ENCODE measurements at regions not wholly inside any gene's neighbourhood (a gene's known extent, or its start where the extent isn't known, plus 50 kb on each side); places are given as distances from the start of the nearest gene placed in this dataset.

DNA sequence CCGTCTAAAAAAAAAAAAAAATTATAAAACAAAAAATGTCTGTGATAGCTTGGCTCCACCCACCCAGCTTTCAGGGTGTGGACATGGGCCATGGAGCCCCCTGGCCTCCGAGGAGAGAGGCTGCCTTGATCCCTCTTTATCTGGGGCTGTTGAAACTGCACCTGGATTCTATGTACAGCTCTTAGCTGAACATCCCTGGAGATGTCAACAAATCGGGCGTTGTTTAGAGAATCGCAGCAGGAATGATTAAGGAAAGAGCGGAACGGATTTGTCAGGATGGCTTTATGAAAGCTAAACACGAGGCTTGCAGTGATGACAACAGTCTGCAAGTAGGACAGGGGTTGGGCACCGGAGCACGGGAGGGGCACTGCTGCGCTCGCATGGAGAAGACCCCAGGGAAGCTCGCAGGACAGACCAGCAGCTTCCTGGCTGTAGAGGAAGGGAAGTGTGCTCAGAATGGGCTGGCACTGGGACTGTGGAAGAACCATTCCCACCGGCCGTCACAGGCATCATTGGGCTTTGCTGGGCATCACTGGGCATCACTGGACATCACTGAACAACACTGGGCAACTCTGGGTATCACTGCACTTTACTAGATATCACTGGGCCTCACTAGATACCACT is 195.8 kb upstream of the FOXF1 start:
- H3K4me3 ChIP-seq (ENCODE audit: low read length): no peak overlapping the region
- H3K4me2 ChIP-seq (ENCODE audit: low read length): no peak overlapping the region
- H3K4me1 ChIP-seq (ENCODE audit: control insufficient read depth, low read length): no peaks in the 10 kb centered on the region
- no peaks in the 10 kb centered on the region for H3F3A ChIP-seq (ENCODE audit: control insufficient read depth, insufficient read depth)
- no peaks in the 10 kb centered on the region for H3K9me2 ChIP-seq (replicated peaks; ENCODE audit: control insufficient read depth, low read length)
- H3K36me3 ChIP-seq (ENCODE audit: control insufficient read depth, low read length): no peaks in the 10 kb centered on the region
- H3K27ac ChIP-seq (ENCODE audit: low read depth, low read length): no peak overlapping the region
- no peaks in the 10 kb centered on the region for H3K27me3 ChIP-seq (ENCODE audit: control insufficient read depth, low read length)
- H4K20me1 ChIP-seq (ENCODE audit: control insufficient read depth, insufficient read depth, low read depth, low read length): no peaks in the 10 kb centered on the region
- no peaks in the 10 kb centered on the region for H3K9me3 ChIP-seq (ENCODE audit: control insufficient read depth, insufficient read depth, low read length)
- TF ChIP-seq EZH2phosphoT487 (IDR thresholded peaks at IDR 0.05; ENCODE audit: borderline replicate concordance, low read length): no peak
- TF ChIP-seq CTCF (IDR thresholded peaks at IDR 0.05; ENCODE audit: low read depth, low read length, poor library complexity, severe bottlenecking): no peak
- H3K79me2 ChIP-seq (ENCODE audit: control insufficient read depth, low read length): no peaks in the 10 kb centered on the region

- no peaks in the 10 kb centered on the region for H3K9me2 ChIP-seq (replicated peaks; ENCODE audit: control insufficient read depth, low read length)
- no peak overlapping the region for H3K4me2 ChIP-seq (ENCODE audit: low read length)
- H4K20me1 ChIP-seq (ENCODE audit: control insufficient read depth, insufficient read depth, low read depth, low read length): no peaks in the 10 kb centered on the region
- H3K27ac ChIP-seq (ENCODE audit: low read depth, low read length): no peak overlapping the region
- no peaks in the 10 kb centered on the region for H3K27me3 ChIP-seq (ENCODE audit: control insufficient read depth, low read length)
- no peaks in the 10 kb centered on the region for H3K9me3 ChIP-seq (ENCODE audit: control insufficient read depth, insufficient read depth, low read length)
- H3K79me2 ChIP-seq (ENCODE audit: control insufficient read depth, low read length): no peaks in the 10 kb centered on the region
- H3K36me3 ChIP-seq (ENCODE audit: control insufficient read depth, low read length): no peaks in the 10 kb centered on the region
- TF ChIP-seq CTCF (IDR thresholded peaks at IDR 0.05; ENCODE audit: low read depth, low read length, poor library complexity, severe bottlenecking): no peak
- no peak for TF ChIP-seq EZH2phosphoT487 (IDR thresholded peaks at IDR 0.05; ENCODE audit: borderline replicate concordance, low read length)
- H3K4me1 ChIP-seq (ENCODE audit: control insufficient read depth, low read length): no peaks in the 10 kb centered on the region
- no peaks in the 10 kb centered on the region for H3F3A ChIP-seq (ENCODE audit: control insufficient read depth, insufficient read depth)
- H3K4me3 ChIP-seq (ENCODE audit: low read length): no peak overlapping the region
Observed at GRCh38 chr16:86316967-86317812, 193.1 kb upstream of the FOXF1 start.

DNA sequence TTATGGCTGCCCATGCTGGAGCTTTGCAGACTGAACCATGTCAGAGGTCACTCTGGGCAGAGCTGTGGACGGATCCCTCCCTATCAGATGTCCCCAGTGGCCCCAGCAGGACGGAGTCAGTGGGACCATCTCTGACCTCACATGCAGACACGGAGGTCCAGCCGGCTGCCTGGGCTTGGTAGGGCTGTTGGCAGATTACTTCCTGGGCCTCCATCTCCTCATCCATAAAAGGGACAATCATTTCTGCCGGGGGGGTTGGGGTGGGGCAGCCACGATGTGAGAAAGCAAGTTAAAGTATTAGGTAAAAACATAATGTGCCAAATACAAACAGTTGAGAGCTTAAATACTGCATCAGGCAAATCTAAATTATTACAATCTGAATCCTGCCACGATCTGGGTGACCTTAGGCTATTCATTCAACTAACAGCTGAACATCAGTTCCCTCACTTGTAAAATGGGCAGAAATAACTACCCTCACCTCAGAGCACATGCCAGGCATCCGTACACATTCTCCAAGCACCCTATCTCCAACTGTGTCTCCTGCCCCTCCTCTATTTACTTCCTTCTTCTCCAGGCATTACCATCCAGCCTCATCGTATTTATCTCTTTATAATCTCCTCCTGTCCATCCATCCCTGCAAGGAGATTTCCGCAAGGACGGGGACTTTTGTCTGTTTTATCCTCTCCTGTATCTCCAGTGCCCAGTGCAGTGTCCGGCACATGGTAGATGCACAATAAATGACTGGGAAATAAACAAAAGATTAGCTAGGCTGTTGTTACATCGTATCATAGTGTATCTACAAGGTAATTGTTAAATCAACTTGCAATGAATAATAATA is 192.3 kb upstream of the FOXF1 start:
- Histone ChIP-seq H4K20me1 (ENCODE audit: control insufficient read depth, insufficient read depth, low read depth, low read length) (no peaks in the 10 kb centered on the region), H3K27me3 (ENCODE audit: control insufficient read depth, low read length) (no peaks in the 10 kb centered on the region), H3F3A (ENCODE audit: control insufficient read depth, insufficient read depth) (no peaks in the 10 kb centered on the region), H3K4me3 (ENCODE audit: low read length) (no peak overlapping the region), H3K4me1 (ENCODE audit: control insufficient read depth, low read length) (no peaks in the 10 kb centered on the region), H3K79me2 (ENCODE audit: control insufficient read depth, low read length) (no peaks in the 10 kb centered on the region), H3K27ac (ENCODE audit: low read depth, low read length) (no peak overlapping the region), H3K9me2 (replicated peaks; ENCODE audit: control insufficient read depth, low read length) (no peaks in the 10 kb centered on the region), H3K4me2 (ENCODE audit: low read length) (no peak overlapping the region), H3K36me3 (ENCODE audit: control insufficient read depth, low read length) (no peaks in the 10 kb centered on the region), H3K9me3 (ENCODE audit: control insufficient read depth, insufficient read depth, low read length) (no peaks in the 10 kb centered on the region)
- no peak for TF ChIP-seq EZH2phosphoT487 (IDR thresholded peaks at IDR 0.05; ENCODE audit: borderline replicate concordance, low read length)
- no peak for TF ChIP-seq CTCF (IDR thresholded peaks at IDR 0.05; ENCODE audit: low read depth, low read length, poor library complexity, severe bottlenecking)

Data from DOHH2 (cell line).